ENCODE measurements at regions not wholly inside any gene's neighbourhood (a gene's known extent, or its start where the extent isn't known, plus 50 kb on each side); places are given as distances from the start of the nearest gene placed in this dataset.

GRCh38 chr6:21653323-21653722, 59.8 kb downstream of the SOX4 start:
- TF ChIP-seq GATA2 (IDR thresholded peaks at IDR 0.05; ENCODE audit: low read depth, low read length) = no peak
- TF ChIP-seq GATA3 (IDR thresholded peaks at IDR 0.05; ENCODE audit: low read depth, low read length) = no peak
